ENCODE measurements at regions not wholly inside any gene's neighbourhood (a gene's known extent, or its start where the extent isn't known, plus 50 kb on each side); places are given as distances from the start of the nearest gene placed in this dataset.

GRCh38 chr2:150007815-150008430 lies 420.3 kb upstream of the MMADHC start:
- no peak for TF ChIP-seq CTCF (IDR thresholded peaks at IDR 0.05; ENCODE audit: insufficient read depth, low read length, severe bottlenecking)
- Histone ChIP-seq H3K27me3 (ENCODE audit: control insufficient read depth, insufficient read depth, low read length) (no peaks in the 10 kb centered on the region), H3K4me3 (ENCODE audit: low read depth, low read length) (no peak overlapping the region), H3K36me3 (ENCODE audit: control insufficient read depth, insufficient read depth, low read length) (no peaks in the 10 kb centered on the region)
- peak; percentile 42 for DNase-seq (ENCODE audit: low read depth)
- no peak for FAIRE-seq

GRCh38 chr2:150006591-150006990 lies 419.0 kb upstream of the MMADHC start:
- no peaks in the 10 kb centered on the region for H3K36me3 ChIP-seq (ENCODE audit: control insufficient read depth, insufficient read depth, low read length)
- FAIRE-seq (no peak), DNase-seq (ENCODE audit: low read depth) (no peak)
- no peak overlapping the region for H3K4me3 ChIP-seq (ENCODE audit: low read depth, low read length)
- H3K27me3 ChIP-seq (ENCODE audit: control insufficient read depth, insufficient read depth, low read length): no peaks in the 10 kb centered on the region
- TF ChIP-seq CTCF (IDR thresholded peaks at IDR 0.05; ENCODE audit: insufficient read depth, low read length, severe bottlenecking): no peak

- no peaks in the 10 kb centered on the region for H3K27me3 ChIP-seq (ENCODE audit: control insufficient read depth, insufficient read depth, low read length)
- H3K36me3 ChIP-seq (ENCODE audit: control insufficient read depth, insufficient read depth, low read length): no peaks in the 10 kb centered on the region
- no peak overlapping the region for H3K4me3 ChIP-seq (ENCODE audit: low read depth, low read length)
- TF ChIP-seq CTCF (IDR thresholded peaks at IDR 0.05; ENCODE audit: insufficient read depth, low read length, severe bottlenecking): no peak
- DNase-seq (ENCODE audit: low read depth) (no peak), FAIRE-seq (no peak)
Measured at GRCh38 chr2:150003544-150003943, 416.0 kb upstream of the MMADHC start.

GRCh38 chr2:150001788-150002187 lies 414.2 kb upstream of the MMADHC start:
- Histone ChIP-seq H3K27me3 (ENCODE audit: control insufficient read depth, insufficient read depth, low read length) (no peaks in the 10 kb centered on the region), H3K4me3 (ENCODE audit: low read depth, low read length) (no peak overlapping the region), H3K36me3 (ENCODE audit: control insufficient read depth, insufficient read depth, low read length) (no peaks in the 10 kb centered on the region)
- DNase-seq (ENCODE audit: low read depth): no peak
- no peak for FAIRE-seq
- TF ChIP-seq CTCF (IDR thresholded peaks at IDR 0.05; ENCODE audit: insufficient read depth, low read length, severe bottlenecking): no peak

GRCh38 chr2:149996901-149997300 lies 409.3 kb upstream of the MMADHC start:
- FAIRE-seq: no peak
- TF ChIP-seq CTCF (IDR thresholded peaks at IDR 0.05; ENCODE audit: insufficient read depth, low read length, severe bottlenecking): no peak

More at GRCh38 chr2:149996901-149997300, 409.3 kb upstream of the MMADHC start:
- Histone ChIP-seq H3K4me3 (ENCODE audit: low read depth, low read length) (no peak overlapping the region), H3K27me3 (ENCODE audit: control insufficient read depth, insufficient read depth, low read length) (no peaks in the 10 kb centered on the region), H3K36me3 (ENCODE audit: control insufficient read depth, insufficient read depth, low read length) (no peaks in the 10 kb centered on the region)
- no peak for DNase-seq (ENCODE audit: low read depth)

Data from bronchial epithelial cell (primary cell).